SK-N-SH treated with all-trans-retinoic acid at 6 μM for 48 hours (cell line): ENCODE measurements at regions not wholly inside any gene's neighbourhood (a gene's known extent, or its start where the extent isn't known, plus 50 kb on each side); places are given as distances from the start of the nearest gene placed in this dataset.

Experiments used
- ATAC-seq: fragments of 200-7000 bp; cut with Tn5 transposase; 3 replicates; pipeline ENCODE4 v1.9.1; 2020; ENCODE audit warnings: mild to moderate bottlenecking, moderate library complexity
- ARNTL ChIP-seq: fragments of 450-650 bp; formaldehyde crosslinking; IDR thresholded peaks from 2 replicates; pipeline ENCODE4 v1.5.0; 2020; ENCODE audit warnings: low read depth, mild to moderate bottlenecking, moderate library complexity, borderline replicate concordance
- BACH2 ChIP-seq: fragments of 250-450 bp; sonication (Bioruptor Pico); IDR thresholded peaks from 2 replicates; pipeline ENCODE4 v1.9.0; 2021; ENCODE audit warnings: mild to moderate bottlenecking, borderline replicate concordance
- CSDC2 ChIP-seq: fragments of 250-450 bp; sonication (Bioruptor Pico); IDR thresholded peaks from 2 replicates; pipeline ENCODE4 v1.5.0; 2020; ENCODE audit warnings: mild to moderate bottlenecking, moderate library complexity
- CSRNP3 ChIP-seq: fragments of 250-450 bp; sonication (Bioruptor Pico); IDR thresholded peaks from 2 replicates; pipeline ENCODE4 v1.5.1; 2021; ENCODE audit warnings: mild to moderate bottlenecking, moderate library complexity
- ESRRG ChIP-seq: fragments of 250-450 bp; sonication (Bioruptor Pico); IDR thresholded peaks from 2 replicates; pipeline ENCODE4 v1.6.1; 2021; ENCODE audit warnings: mild to moderate bottlenecking
- GLIS3 ChIP-seq: fragments of 250-450 bp; sonication (Bioruptor Pico); IDR thresholded peaks from 2 replicates; pipeline ENCODE4 v1.5.0; 2020; ENCODE audit warnings: mild to moderate bottlenecking, moderate library complexity
- ISL1 ChIP-seq: fragments of 250-450 bp; sonication (Bioruptor Pico); IDR thresholded peaks from 2 replicates; pipeline ENCODE4 v2.1.2; 2022; ENCODE audit warnings: mild to moderate bottlenecking, moderate library complexity
- OSR1 ChIP-seq: fragments of 250-450 bp; sonication (Bioruptor Pico); IDR thresholded peaks from 2 replicates; pipeline ENCODE4 v1.8.0; 2022; ENCODE audit warnings: moderate library complexity, mild to moderate bottlenecking, inconsistent platforms
- PATZ1 ChIP-seq: fragments of 250-450 bp; sonication (Bioruptor Pico); IDR thresholded peaks from 2 replicates; pipeline ENCODE4 v1.8.0; 2020; ENCODE audit warnings: mild to moderate bottlenecking, moderate library complexity, borderline replicate concordance
- PPARA ChIP-seq: fragments of 250-450 bp; sonication (Bioruptor Pico); IDR thresholded peaks from 2 replicates; pipeline ENCODE4 v1.5.0; 2020; ENCODE audit warnings: mild to moderate bottlenecking, borderline replicate concordance
- TCF4 ChIP-seq: fragments of 250-450 bp; sonication (Bioruptor Pico); IDR thresholded peaks from 2 replicates; pipeline ENCODE4 v1.8.0; 2021; ENCODE audit warnings: mild to moderate bottlenecking, moderate library complexity, borderline replicate concordance
- TOX ChIP-seq: fragments of 250-450 bp; sonication (Bioruptor Pico); IDR thresholded peaks from 2 replicates; pipeline ENCODE4 v1.8.0; 2021; ENCODE audit warnings: mild to moderate bottlenecking, moderate library complexity, borderline replicate concordance
- ZC3H10 ChIP-seq: fragments of 250-450 bp; sonication (Bioruptor Pico); IDR thresholded peaks from 2 replicates; pipeline ENCODE4 v1.5.1; 2021; ENCODE audit warnings: mild to moderate bottlenecking, moderate library complexity
- ZFP3 ChIP-seq: fragments of 250-450 bp; sonication (Bioruptor Pico); IDR thresholded peaks from 2 replicates; pipeline ENCODE4 v1.5.0; 2020; ENCODE audit warnings: mild to moderate bottlenecking, moderate library complexity
- ZFP30 ChIP-seq: fragments of 450-650 bp; formaldehyde crosslinking; IDR thresholded peaks from 2 replicates; pipeline ENCODE4 v1.5.0; 2022; ENCODE audit warnings: mild to moderate bottlenecking, moderate library complexity
- ZNF565 ChIP-seq: fragments of 450-650 bp; formaldehyde crosslinking; conservative IDR thresholded peaks from 2 replicates; pipeline ENCODE4 v1.5.0; 2020; ENCODE audit warnings: low read depth, mild to moderate bottlenecking, moderate library complexity
- ZNF8 ChIP-seq: fragments of 450-650 bp; formaldehyde crosslinking; IDR thresholded peaks from 2 replicates; pipeline ENCODE4 v1.5.0; 2020; ENCODE audit warnings: mild to moderate bottlenecking, moderate library complexity
- TF ChIP-seq, protein P1 (sequence below): fragments of 250-450 bp; sonication (Bioruptor Pico); IDR thresholded peaks from 2 replicates; pipeline ENCODE4 v1.5.1; 2020; ENCODE audit warnings: low read depth, mild to moderate bottlenecking, moderate library complexity
- TF ChIP-seq, protein P2 (sequence below): fragments of 250-450 bp; sonication (Bioruptor Pico); IDR thresholded peaks from 2 replicates; pipeline ENCODE4 v1.8.0; 2021; ENCODE audit warnings: low read depth, mild to moderate bottlenecking, moderate library complexity, borderline replicate concordance
- TF ChIP-seq, protein P3 (sequence below): fragments of 250-450 bp; sonication (Bioruptor Pico); IDR thresholded peaks from 2 replicates; pipeline ENCODE4 v1.5.0; 2020; ENCODE audit warnings: mild to moderate bottlenecking, moderate library complexity

GRCh38 chr1:208644401-208645160, 400.4 kb upstream of the PLXNA2 start:
- no peak for TF ChIP-seq OSR1 (CRISPR knock-in tag)
- TF ChIP-seq ZFP3 (CRISPR knock-in tag) = no peak
- no peak for TF ChIP-seq ZC3H10 (CRISPR knock-in tag)
- no peak for TF ChIP-seq CSDC2 (CRISPR knock-in tag)
- no peak for TF ChIP-seq ARNTL (CRISPR knock-in tag)
- TF ChIP-seq ZFP30 = no peak
- TF ChIP-seq BACH2 = no peak
- TF ChIP-seq, protein P1, sequence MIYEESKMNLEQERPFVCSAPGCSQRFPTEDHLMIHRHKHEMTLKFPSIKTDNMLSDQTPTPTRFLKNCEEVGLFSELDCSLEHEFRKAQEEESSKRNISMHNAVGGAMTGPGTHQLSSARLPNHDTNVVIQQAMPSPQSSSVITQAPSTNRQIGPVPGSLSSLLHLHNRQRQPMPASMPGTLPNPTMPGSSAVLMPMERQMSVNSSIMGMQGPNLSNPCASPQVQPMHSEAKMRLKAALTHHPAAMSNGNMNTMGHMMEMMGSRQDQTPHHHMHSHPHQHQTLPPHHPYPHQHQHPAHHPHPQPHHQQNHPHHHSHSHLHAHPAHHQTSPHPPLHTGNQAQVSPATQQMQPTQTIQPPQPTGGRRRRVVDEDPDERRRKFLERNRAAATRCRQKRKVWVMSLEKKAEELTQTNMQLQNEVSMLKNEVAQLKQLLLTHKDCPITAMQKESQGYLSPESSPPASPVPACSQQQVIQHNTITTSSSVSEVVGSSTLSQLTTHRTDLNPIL (CRISPR knock-in tag) = no peak
- TF ChIP-seq ISL1 = no peak
- TF ChIP-seq, protein P2, sequence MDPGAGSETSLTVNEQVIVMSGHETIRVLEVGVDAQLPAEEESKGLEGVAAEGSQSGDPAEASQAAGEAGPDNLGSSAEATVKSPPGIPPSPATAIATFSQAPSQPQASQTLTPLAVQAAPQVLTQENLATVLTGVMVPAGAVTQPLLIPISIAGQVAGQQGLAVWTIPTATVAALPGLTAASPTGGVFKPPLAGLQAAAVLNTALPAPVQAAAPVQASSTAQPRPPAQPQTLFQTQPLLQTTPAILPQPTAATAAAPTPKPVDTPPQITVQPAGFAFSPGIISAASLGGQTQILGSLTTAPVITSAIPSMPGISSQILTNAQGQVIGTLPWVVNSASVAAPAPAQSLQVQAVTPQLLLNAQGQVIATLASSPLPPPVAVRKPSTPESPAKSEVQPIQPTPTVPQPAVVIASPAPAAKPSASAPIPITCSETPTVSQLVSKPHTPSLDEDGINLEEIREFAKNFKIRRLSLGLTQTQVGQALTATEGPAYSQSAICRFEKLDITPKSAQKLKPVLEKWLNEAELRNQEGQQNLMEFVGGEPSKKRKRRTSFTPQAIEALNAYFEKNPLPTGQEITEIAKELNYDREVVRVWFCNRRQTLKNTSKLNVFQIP = no peak
- TF ChIP-seq ESRRG (CRISPR knock-in tag) = no peak
- TF ChIP-seq, protein P3, sequence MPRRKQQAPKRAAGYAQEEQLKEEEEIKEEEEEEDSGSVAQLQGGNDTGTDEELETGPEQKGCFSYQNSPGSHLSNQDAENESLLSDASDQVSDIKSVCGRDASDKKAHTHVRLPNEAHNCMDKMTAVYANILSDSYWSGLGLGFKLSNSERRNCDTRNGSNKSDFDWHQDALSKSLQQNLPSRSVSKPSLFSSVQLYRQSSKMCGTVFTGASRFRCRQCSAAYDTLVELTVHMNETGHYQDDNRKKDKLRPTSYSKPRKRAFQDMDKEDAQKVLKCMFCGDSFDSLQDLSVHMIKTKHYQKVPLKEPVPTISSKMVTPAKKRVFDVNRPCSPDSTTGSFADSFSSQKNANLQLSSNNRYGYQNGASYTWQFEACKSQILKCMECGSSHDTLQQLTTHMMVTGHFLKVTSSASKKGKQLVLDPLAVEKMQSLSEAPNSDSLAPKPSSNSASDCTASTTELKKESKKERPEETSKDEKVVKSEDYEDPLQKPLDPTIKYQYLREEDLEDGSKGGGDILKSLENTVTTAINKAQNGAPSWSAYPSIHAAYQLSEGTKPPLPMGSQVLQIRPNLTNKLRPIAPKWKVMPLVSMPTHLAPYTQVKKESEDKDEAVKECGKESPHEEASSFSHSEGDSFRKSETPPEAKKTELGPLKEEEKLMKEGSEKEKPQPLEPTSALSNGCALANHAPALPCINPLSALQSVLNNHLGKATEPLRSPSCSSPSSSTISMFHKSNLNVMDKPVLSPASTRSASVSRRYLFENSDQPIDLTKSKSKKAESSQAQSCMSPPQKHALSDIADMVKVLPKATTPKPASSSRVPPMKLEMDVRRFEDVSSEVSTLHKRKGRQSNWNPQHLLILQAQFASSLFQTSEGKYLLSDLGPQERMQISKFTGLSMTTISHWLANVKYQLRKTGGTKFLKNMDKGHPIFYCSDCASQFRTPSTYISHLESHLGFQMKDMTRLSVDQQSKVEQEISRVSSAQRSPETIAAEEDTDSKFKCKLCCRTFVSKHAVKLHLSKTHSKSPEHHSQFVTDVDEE (CRISPR knock-in tag) = no peak
- TF ChIP-seq CSRNP3 (CRISPR knock-in tag) = no peak
- no peak for TF ChIP-seq GLIS3 (CRISPR knock-in tag)
- no peak for ATAC-seq

- ATAC-seq = no peak
- no peak for TF ChIP-seq TCF4 (CRISPR knock-in tag)
- no peak for TF ChIP-seq BACH2
- no peak for TF ChIP-seq ZFP30
- no peak for TF ChIP-seq GLIS3 (CRISPR knock-in tag)
- no peak for TF ChIP-seq CSDC2 (CRISPR knock-in tag)
- no peak for TF ChIP-seq ZNF8 (CRISPR knock-in tag)
- TF ChIP-seq ESRRG (CRISPR knock-in tag) = no peak
These were observed 402.2 kb upstream of the PLXNA2 start for GRCh38 chr1:208646431-208646830.

GRCh38 chr1:208648146-208648545, 404.0 kb upstream of the PLXNA2 start:
- no peak for ATAC-seq
- TF ChIP-seq GLIS3 (CRISPR knock-in tag) (no peak), CSDC2 (CRISPR knock-in tag) (no peak), ZC3H10 (CRISPR knock-in tag) (no peak), OSR1 (CRISPR knock-in tag) (no peak), ZFP30 (no peak), ZNF565 (CRISPR knock-in tag) (no peak), PPARA (CRISPR knock-in tag) (no peak), ESRRG (CRISPR knock-in tag) (no peak), ISL1 (no peak), TCF4 (CRISPR knock-in tag) (no peak), ARNTL (CRISPR knock-in tag) (no peak), ZNF8 (CRISPR knock-in tag) (no peak), PATZ1 (CRISPR knock-in tag) (no peak), BACH2 (no peak), ZFP3 (CRISPR knock-in tag) (no peak), TOX (CRISPR knock-in tag) (no peak), CSRNP3 (CRISPR knock-in tag) (no peak)
- TF ChIP-seq, protein P1 (CRISPR knock-in tag) = no peak
- TF ChIP-seq, protein P3 (CRISPR knock-in tag) = no peak
